Mucosa of descending colon (tissue), 3 donors: ENCODE measurements at regions not wholly inside any gene's neighbourhood (a gene's known extent, or its start where the extent isn't known, plus 50 kb on each side); places are given as distances from the start of the nearest gene placed in this dataset.

Experiments
- ATAC-seq: fragments of 200-7000 bp; cut with Tn5 transposase; one replicate; pipeline ENCODE4 v1.9.1; 2020; ENCODE audit warnings: mild to moderate bottlenecking, moderate library complexity
- DNase-seq, 3 donors: peaks; one replicate each; pipeline ENCODE4 v3.0.0-alpha.2; 2020
- H3K36me3 ChIP-seq: fragments of 200-600 bp; one replicate; pipeline ENCODE4 v1.8.0; 2021; ENCODE audit warnings: low read depth, mild to moderate bottlenecking
- H3K4me1 ChIP-seq: fragments of 200-600 bp; one replicate; pipeline ENCODE4 v1.8.0; 2021; ENCODE audit warnings: low read depth, mild to moderate bottlenecking
- H3K4me3 ChIP-seq: fragments of 200-600 bp; one replicate; pipeline ENCODE4 v1.8.0; 2021; ENCODE audit warnings: mild to moderate bottlenecking
- H3K9me3 ChIP-seq: fragments of 200-600 bp; one replicate; pipeline ENCODE4 v1.8.0; 2021; ENCODE audit warnings: mild to moderate bottlenecking
- intact Hi-C, 2 donors: fragments of 100-400 bp; cut with DNase I in 1 of 2; cut with micrococcal nuclease in 1 of 2; formaldehyde crosslinking; loops; one replicate each; pipeline versions ENCODE4 v1.11.0 to v1.11.1; 2022; cut with DNase I, micrococcal nuclease
- TF ChIP-seq, protein P1 (sequence below): fragments of 200-600 bp; IDR thresholded peaks from one replicate; pipeline ENCODE4 v1.8.0; 2022; ENCODE audit warnings: antibody characterized with exemption, mild to moderate bottlenecking
- donor health status: DM: no; HTN: no; CAD: no; lungs with moderate emphysema.
- donor health status: DM: no; HTN: no; CAD: no.
- donor health status: DM: no; HTN: yes; CAD: no.

DNA sequence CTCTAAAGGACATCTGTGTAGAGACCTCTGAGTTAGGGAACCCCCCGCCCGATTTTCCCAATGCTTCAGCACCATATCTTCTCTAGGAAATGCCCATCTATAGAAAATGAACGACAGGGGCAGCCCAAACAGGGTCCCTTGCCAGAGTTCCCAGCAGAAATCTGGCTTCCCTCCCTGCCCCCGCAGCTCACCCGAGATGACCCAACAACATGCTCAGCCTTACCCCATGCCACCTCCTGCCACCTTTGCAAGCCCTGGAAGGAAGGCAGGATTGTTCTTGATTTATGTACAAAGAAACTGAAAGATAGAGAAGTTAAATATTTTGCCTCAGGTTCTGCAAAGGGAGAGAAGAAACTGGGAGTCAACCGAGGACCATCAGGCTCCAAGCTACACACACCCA is 105.6 kb upstream of the UQCRFS1 start:
- Histone ChIP-seq H3K9me3 (no peaks in the 10 kb centered on the region), H3K36me3 (no peaks in the 10 kb centered on the region), H3K4me1 (no peaks in the 10 kb centered on the region), H3K4me3 (no peak overlapping the region)
- DNase-seq: no peak
- no peak for ATAC-seq
- intact Hi-C loops: no loop called here
- TF ChIP-seq, protein P1, sequence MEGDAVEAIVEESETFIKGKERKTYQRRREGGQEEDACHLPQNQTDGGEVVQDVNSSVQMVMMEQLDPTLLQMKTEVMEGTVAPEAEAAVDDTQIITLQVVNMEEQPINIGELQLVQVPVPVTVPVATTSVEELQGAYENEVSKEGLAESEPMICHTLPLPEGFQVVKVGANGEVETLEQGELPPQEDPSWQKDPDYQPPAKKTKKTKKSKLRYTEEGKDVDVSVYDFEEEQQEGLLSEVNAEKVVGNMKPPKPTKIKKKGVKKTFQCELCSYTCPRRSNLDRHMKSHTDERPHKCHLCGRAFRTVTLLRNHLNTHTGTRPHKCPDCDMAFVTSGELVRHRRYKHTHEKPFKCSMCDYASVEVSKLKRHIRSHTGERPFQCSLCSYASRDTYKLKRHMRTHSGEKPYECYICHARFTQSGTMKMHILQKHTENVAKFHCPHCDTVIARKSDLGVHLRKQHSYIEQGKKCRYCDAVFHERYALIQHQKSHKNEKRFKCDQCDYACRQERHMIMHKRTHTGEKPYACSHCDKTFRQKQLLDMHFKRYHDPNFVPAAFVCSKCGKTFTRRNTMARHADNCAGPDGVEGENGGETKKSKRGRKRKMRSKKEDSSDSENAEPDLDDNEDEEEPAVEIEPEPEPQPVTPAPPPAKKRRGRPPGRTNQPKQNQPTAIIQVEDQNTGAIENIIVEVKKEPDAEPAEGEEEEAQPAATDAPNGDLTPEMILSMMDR: no peak

GRCh38 chr19:29320086-29320485 is 107.1 kb upstream of the UQCRFS1 start:
- H3K4me3 ChIP-seq: no peak overlapping the region
- ATAC-seq (no peak), DNase-seq (no peak)
- TF ChIP-seq, protein P1: no peak
- H3K4me1 ChIP-seq: no peaks in the 10 kb centered on the region
- intact Hi-C loops: no loop called here
- H3K9me3 ChIP-seq: no peaks in the 10 kb centered on the region
- H3K36me3 ChIP-seq: no peaks in the 10 kb centered on the region

DNA sequence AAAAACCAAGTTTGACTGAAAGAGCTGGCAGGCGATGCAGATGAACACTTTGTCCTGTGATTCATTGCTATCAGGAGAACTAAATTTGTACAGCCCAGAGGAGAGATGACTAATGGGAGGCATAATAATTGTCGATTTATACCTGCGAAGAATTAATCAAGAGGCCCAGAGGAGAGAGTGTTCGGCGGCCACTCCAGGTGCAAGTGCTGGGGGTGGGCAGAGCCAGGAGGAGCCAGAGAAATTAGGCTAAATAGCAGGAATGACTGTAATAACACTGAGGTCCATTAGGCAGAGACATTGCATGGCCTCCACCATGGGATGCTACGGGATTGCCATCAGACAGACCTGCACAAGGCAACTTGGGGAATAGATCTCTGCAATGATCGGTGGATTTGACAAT is 107.7 kb upstream of the UQCRFS1 start:
- H3K4me3 ChIP-seq: no peak overlapping the region
- TF ChIP-seq, protein P1: no peak
- no peak for ATAC-seq

DNA sequence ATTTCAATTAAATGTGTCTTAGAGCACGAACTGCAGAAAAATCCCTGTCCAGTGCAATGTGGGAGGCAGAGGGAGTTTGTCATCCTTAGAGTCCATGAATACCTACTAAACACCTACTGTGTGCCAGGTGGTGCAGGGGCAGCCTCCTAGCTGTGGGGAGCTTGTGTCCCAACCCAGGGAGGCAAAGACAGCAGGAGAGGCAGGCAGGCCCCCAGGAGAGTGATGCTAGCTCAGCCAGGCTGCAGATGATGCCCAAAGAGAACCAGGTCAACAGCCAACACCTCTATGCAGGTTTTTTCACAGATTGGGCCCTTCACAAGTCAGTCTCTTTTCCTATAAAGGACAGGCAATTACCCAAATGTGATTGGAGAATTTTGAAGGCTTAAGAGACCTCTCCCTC is 108.2 kb upstream of the UQCRFS1 start:
- H3K9me3 ChIP-seq: no peaks in the 10 kb centered on the region
- H3K36me3 ChIP-seq: no peaks in the 10 kb centered on the region
- ATAC-seq: no peak
- no peak overlapping the region for H3K4me3 ChIP-seq
- no peaks in the 10 kb centered on the region for H3K4me1 ChIP-seq
- TF ChIP-seq, protein P1: no peak
- intact Hi-C loops: no loop called here
- no peak for DNase-seq

More for the DNA sequence above, 107.7 kb upstream of the UQCRFS1 start:
- no peak for DNase-seq
- intact Hi-C loops: no loop called here
- no peaks in the 10 kb centered on the region for H3K9me3 ChIP-seq
- no peaks in the 10 kb centered on the region for H3K36me3 ChIP-seq
- H3K4me1 ChIP-seq: no peaks in the 10 kb centered on the region

GRCh38 chr19:29323021-29323430 is 110.1 kb upstream of the UQCRFS1 start:
- ATAC-seq (no peak), DNase-seq (no peak)
- no peaks in the 10 kb centered on the region for H3K36me3 ChIP-seq
- H3K9me3 ChIP-seq: no peaks in the 10 kb centered on the region
- intact Hi-C loops: no loop called here
- H3K4me3 ChIP-seq: no peak overlapping the region
- TF ChIP-seq, protein P1: no peak
- H3K4me1 ChIP-seq: no peaks in the 10 kb centered on the region
